ENCODE measurements at regions not wholly inside any gene's neighbourhood (a gene's known extent, or its start where the extent isn't known, plus 50 kb on each side); places are given as distances from the start of the nearest gene placed in this dataset.

DNA sequence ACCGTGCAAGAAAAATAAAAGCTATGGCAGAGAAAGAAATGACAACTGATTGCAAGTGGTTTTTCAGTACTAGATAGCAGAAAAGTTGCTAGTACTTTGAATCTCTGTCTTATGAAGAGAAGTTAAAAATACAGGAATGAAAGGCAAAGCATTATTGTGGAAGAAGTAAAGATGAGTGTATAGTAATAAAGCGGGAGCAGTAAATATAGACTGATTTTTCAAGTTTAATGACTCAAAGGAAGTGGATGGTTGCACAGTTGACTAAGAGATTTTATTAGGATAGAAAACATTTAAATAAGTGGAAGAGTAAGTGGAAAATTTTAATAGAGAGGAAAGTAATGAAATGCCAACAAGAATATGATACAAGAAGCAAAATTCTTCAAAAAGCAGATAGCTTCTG is 1076.1 kb upstream of the CADM2 start:
- FAIRE-seq (no peak), DNase-seq (ENCODE audit: insufficient read length, low spot score) (no peak)

DNA sequence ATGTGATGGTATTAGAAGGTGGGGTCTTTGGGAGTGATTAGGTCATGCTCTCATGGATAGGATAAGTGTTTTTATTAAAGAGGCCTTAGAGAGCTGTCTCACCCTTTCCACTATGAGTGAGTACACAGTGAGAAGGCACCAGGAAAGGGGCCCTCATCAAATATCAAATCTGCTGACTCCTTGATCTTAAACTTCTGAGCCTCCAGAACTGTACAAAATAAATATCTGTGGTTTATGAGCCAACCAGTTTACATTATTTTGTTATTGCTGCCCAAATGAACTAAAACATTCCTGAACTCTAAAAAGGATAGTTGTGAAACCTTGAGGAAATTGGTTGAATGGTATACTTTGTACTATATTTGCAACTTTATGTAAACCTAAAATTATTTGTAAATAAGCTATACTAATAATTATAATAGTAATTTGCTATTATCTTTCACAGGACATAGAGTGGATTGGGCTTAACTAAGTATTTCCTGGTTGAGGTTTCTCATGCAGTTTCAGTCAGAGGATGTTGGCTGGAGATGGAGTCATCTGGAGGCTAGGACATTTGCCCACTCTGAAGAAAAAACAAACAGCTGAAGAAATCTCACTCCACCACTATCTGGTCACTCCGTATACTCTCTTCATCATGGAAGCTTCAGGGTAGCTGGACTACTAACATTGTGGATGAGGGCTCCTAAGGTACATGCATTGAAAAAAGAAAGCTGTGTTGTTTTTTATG is 1068.6 kb upstream of the CADM2 start:
- DNase-seq (ENCODE audit: insufficient read length, low spot score), result no peak
- no peak for FAIRE-seq

DNA sequence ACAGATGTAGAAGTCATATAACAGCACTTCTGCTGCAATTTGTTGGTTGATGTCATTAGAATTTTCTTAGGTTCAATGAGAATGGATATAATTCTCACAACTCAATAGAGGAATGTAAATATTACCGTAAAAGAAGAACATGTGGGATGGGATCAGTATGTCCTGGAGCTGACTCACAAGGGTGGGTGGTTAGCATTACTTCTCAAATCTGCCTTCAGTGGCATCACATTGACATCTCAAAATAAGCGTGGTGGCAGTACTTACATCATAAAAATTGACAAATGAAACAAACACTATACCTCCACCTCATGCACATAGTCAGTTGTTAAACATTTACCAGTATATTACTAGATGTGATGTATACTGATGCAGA is 1068.0 kb upstream of the CADM2 start:
- DNase-seq (ENCODE audit: insufficient read length, low spot score) (no peak), FAIRE-seq (no peak)

DNA sequence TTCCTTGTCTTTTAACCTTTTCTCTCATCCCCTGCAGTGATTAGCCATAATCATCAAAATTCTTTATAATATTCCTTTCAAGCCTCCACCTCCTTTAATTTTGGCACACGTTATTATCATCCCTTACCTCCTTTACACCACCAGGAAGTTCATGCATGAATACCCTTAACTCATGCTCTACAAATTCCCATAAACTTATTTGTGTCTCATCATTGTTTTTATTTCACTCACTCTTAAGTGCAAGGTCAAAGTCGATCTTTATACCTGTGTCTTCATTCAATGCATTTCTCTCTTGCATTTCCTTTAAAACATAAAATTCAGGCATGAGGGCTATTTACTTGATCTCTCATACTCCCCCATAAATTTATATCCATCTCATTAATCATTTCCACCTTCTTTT is 1064.6 kb upstream of the CADM2 start:
- DNase-seq (ENCODE audit: insufficient read length, low spot score), result no peak
- FAIRE-seq, result no peak

DNA sequence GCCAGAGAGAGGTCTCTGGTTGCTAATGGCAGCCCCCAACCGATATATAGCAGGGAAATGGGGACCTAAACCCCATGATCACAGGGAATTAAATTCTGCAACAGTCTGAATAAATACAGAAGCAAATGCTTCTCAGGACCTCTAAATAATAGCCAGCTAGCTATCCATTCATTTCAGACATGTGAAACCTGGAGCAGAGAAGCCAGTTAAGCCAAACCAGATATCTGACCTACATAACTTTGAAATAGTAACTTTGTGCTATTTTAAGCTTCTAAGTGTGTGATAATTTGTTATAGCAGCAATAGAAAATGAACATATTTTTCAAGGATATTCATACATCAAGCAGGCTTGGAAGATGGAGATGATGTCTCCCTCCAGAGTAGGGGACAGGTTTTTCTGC is 1062.9 kb upstream of the CADM2 start:
- DNase-seq (ENCODE audit: insufficient read length, low spot score) (no peak), FAIRE-seq (no peak)

DNA sequence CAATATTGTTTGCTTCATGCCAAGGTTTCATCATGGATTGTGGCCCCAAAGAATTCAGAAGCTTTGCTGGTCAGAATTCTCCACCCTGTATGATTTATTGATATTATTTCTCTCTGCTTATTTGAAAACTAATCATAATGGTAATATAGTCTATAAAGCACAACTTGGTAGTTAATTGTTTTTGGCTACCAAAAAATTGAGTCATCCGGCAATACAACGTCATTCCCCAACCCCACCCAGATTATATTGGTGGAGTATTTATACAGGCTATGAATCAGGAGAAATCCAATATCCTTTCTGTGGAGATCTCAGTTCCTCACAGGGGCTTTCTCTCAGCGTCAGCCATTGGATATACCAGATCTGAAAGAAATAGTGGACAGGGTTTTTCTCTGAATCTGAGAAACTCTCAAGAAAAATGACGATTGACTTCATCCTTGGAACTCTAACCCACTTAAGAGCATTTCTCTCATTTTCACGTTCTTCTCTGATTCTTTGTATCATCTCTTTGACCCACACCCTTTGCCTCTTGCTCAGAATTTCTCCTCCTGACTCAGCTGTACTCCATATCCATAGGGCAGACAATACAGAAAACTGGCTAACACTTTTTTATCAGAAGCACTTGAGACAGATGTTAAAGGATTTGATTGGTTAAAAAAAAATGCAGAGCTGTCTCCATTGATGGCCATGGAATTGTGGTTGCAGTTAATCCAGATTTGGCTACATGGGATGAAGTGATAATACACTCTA is 1055.8 kb upstream of the CADM2 start:
- FAIRE-seq (no peak), DNase-seq (ENCODE audit: insufficient read length, low spot score) (no peak)

DNA sequence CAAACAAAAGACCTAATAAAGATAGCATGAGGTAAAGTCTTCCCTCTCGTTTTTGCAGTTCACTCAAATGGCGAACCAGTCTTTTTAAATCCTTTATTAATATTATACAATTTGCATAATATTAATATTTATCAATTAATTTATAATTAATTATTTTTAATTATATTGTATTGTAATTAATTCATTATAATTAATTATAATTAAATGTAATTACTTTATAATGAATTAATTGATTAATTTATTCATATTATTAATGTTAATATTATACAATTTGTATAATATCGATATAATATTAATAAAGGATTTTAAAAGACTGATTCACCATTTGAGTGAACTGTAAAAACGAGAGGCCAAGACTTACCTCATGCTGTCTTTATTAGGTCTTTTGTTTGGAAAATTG is 1045.4 kb upstream of the CADM2 start:
- FAIRE-seq (no peak), DNase-seq (ENCODE audit: insufficient read length, low spot score) (no peak)

DNA sequence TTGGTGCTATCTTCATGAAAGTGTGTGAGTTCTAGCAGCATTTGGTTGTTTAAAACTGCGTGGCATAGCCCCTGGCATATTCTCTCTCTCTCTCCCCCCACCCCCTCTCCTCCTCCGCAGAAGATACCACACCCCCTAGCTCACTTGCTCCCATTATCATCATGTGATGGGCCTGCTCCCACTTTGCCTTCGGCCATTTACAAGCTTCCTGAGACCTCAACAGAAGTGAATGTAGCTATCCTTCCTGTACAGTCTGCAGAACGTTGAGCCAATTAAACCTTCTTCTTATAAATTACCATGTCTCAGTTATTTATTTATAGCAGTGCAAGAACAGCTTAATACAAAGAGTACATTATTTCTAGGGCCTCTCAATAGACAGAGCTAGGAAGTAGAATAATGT is 1032.5 kb upstream of the CADM2 start:
- no peak for DNase-seq (ENCODE audit: insufficient read length, low spot score)
- FAIRE-seq, result no peak

DNA sequence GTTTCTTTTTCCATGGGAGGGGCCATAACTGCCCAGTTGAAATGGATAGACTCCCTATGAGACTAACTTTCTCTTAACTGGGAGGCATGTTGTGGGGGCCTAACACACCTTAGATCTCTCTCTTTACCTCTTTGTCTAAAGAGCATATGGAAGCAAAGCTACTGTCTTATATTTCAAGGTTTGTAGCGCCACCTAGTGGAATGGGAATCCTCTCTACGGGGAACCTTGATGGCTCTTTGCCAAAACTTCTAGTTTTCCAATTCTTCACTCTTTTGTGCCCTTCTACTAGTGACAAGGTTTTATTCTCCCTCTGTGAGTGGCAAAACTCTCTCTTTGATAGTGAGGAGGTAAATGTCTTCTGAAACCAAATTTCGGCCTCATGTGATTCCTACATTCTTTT is 1030.4 kb upstream of the CADM2 start:
- no peak for FAIRE-seq
- DNase-seq (ENCODE audit: insufficient read length, low spot score), result no peak

DNA sequence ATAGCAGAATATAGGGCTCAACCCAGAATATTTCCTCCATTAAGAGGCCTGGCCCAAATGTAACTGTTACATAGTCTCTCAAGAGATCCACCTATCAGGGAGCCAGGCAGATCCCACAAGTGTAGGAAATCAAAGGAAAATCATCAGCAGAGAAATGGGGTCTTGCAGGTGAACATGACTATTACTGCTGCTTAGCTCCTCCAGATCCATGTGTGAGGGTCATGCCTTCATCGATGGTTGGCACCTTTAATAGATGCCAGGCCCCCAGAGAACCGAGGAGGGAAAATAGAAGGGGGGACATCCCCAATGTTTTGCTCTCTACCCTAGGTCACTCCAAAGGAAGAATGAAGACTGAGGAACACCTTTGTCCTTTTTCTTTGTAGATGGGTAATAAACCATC is 1029.9 kb upstream of the CADM2 start:
- FAIRE-seq, result no peak
- DNase-seq (ENCODE audit: insufficient read length, low spot score), result no peak

DNA sequence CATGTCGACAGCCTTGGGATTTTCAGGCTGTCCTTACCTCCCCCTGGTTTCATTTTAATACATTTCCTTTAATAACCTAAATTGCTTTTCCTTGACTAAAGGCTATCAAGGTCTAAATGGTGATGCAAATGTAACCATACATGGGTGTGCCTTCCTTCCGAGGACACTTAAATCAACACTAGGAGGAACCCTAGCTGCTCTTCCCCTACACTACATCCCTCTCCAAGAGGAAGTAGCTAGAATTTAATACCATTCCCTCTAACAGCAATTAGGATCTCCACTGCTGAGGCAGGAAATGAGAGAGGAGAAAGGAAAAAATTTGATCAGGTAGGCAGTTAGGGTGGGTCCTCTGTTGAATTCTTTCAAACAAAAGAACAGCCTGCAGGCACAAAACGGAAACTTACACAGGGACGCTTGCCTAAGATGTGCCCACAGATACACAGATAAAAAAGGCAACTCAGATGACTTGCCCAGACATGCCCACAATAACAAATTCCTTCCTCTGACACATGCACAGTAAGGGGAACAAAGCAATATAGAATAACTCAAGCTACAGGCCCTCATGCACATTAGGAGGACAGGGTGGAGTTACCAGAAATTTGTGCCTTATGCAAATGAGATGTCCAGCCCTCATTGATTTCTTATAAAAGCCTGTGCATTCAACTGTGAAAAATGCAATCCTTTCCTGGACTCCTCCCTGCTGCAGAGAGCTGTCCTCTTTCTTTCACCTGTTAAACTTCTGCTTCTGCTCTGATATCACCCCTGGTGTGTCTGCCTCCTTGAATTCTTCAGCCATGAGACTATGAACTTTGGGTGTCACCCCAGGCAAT is 1024.4 kb upstream of the CADM2 start:
- FAIRE-seq (peak; percentile 42), DNase-seq (ENCODE audit: insufficient read length, low spot score) (peak; percentile 39)

DNA sequence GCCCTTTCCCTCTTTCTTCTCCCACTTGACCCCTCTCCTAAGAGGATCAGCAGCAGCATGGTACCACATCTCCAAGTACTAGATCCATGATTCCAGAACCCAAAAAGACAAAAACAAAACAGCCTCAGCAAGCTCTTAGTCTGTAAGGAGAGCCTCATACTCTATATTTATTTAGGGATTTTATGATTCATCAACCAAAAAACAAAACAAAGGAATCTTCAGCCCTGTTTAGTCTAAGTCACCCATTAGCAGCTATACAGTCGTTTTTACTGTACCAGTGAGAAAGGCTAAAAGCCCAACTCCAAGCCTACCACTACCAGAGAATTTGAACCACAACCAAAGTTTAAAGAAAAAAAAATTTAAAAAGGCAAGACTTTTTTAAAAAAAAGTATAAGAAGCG is 1020.3 kb upstream of the CADM2 start:
- FAIRE-seq, result no peak

DNA sequence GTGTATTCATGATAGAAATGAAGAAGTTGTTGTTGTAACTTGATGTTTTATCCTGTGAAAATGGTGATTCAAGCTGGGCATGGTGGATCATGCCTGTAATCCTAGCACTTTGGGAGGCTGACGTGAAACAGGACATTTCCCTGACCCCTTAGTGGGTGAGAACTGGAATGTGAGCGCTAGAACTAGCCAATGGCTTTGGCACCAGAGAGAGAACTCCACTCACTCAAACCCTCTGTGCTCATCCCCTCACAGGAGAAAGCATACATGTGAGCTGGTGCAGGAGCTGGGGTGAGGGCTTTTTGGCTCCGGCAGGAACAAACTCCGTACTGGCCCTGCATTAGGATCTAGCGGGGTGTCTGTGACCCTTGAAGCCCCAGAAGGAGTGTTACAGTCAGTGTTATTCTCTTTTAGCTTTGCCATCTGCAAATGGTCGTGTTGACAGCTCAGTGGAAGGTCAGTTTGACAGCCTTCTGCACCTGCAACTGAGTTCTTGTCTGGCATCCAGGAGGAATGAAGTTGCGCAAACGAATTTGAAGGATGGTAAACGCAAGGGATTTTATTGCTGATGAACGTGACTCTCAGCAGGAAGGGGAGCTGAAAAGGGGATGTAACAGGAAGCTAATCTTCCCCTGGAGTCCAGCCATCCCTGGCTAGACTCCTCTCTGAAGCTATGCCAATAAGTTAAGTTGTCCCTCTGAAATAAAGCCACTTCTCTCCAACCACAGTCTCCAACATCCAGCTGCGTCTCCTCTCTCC is 1016.6 kb upstream of the CADM2 start:
- FAIRE-seq (no peak), DNase-seq (ENCODE audit: insufficient read length, low spot score) (no peak)

More for the DNA sequence above, 1020.3 kb upstream of the CADM2 start:
- no peak for DNase-seq (ENCODE audit: insufficient read length, low spot score)

DNA sequence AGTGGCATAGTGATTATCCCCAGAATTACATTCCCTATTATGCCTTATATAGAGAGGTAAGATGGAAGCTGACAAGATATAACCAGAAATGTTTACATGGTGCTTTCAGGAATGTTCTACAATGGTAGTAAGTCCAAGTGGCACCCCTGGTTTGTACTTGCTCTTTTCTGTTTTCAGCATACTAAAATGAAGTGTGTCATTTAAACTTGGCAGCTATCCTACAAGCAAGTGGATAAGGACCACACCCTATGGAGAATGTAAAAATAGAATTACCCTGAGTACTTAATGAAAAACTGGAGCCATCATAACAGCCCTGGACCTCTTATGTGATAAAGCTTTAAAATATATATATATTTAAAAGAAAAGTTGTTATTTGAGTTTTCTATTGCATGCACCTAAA is 1012.7 kb upstream of the CADM2 start:
- FAIRE-seq (no peak), DNase-seq (ENCODE audit: insufficient read length, low spot score) (no peak)

DNA sequence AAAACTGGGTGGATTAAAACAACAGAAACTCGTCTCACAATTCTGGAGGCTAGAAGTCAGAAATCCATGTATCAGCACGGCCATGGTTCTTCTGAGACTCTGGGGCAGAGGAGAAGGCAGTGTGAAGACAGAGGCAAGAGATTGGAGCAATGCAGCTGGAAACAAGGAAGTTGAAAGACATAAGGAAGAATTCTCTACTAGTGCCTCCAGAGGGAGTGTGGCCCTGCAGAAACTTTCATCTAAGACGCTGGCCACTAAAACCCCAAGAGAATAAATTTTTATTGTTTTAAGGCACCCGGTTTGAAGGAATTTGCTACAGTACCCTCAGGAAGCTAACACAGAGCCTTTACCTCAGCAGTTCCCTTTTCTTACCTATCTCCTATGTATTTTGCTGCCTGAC is 1012.2 kb upstream of the CADM2 start:
- peak; percentile 9 for DNase-seq (ENCODE audit: insufficient read length, low spot score)
- FAIRE-seq, result no peak

DNA sequence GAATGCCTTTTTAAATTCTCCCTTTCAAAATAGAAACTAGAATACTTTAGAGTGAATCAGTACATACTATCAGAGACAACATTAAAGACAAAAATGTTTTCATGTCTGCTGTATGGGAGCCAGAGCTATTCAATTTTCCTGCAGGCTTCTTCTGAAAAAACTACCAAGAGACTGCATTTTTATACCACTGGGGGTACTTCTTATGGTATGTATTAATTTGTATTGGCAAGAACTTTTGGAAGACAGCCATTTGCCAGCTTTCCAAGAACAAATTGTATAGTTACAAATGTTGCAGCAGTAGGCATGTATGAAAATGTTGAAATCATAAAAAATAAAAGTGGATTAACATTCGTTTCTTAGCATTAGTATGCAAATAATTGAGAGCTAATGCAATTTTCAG is 1010.0 kb upstream of the CADM2 start:
- no peak for DNase-seq (ENCODE audit: insufficient read length, low spot score)
- no peak for FAIRE-seq

DNA sequence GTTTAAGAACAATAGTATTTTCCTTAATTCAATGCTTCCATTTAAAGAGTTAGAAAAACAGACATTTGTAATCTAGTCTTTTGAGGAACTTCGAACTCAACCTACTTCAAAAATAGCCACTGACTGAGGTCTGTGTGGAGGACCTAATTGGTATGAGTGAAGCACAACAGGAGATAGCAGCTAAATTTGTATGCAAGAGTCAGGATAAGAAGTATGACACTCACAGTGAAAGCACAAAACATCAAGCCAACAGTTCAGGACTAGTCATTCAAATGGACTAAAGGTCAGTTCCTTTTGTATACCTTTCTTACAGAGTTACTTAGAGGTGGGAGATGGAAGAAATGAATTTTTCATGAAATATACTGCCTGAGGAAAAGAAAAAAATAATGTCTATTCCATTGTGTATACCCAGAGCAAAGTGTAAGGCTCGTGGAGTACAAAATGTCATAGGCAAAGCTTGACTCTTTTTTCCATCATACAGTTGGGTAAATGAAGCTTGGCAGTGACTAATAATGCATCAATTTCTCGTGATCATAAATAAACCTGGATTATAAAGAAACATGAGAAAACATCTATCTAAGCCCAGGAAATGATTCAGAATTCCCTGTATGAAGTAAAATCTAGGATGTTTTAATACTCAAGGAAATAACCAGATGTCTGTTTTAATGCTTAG is 1005.2 kb upstream of the CADM2 start:
- FAIRE-seq, result no peak
- DNase-seq (ENCODE audit: insufficient read length, low spot score), result peak; percentile 7

DNA sequence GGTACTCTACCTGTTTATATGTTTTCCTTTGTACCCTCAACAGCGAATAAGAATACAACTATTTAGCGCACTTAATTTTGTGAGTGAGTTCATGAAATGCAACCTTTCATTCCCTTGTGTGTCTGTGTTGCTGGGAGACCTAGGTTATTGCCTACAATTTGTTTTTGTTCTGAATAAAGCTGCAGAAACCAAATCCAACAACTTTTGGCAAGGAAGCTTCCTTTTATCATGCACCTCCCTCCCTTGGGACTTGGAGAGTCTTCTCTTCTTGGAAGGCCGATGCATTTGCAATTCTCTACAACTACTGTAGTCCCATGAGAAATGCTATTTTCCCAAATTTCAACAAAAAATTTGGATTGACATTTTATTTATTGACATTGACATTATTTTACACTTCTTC is 1002.4 kb upstream of the CADM2 start:
- DNase-seq (ENCODE audit: insufficient read length, low spot score) (no peak), FAIRE-seq (no peak)

DNA sequence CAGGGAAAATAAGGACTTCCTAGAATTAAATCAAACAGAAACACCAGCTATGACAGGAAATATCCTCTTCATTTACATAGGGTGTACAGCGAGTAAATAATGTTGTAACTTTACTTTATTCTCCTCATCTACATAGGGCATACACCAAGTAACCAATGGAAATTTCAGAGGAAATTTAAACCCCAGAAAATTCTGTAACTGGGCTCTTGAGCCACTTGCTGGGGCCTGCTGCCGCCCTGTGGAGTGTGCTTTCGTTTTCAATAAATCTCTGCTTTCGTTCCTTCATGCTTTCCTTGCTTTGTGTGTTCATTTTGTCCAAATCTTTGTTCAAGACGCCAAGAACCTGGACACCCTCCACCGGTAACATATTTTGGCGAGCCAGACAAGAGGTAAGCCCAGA is 990.4 kb upstream of the CADM2 start:
- no peak for FAIRE-seq
- DNase-seq (ENCODE audit: insufficient read length, low spot score), result no peak

DNA sequence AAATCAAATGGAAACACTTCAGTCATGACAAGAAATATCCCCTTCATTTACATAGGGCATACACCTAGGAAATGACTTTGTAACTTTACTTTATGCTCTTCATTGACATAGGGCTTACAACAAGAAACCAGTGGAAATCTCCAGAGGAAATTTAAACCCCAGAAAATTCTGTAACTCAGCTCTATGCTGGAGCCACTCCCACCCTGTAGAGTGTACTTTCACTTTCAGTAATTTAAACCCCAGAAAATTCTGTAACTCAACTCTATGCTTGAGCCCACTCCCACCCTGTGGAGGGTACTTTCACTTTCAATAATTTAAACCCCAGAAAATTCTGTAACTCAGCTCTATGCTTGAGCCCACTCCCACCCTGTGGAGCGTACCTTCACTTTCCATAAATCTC is 987.1 kb upstream of the CADM2 start:
- FAIRE-seq (no peak), DNase-seq (ENCODE audit: insufficient read length, low spot score) (no peak)

Measured in HTR-8/SVneo (cell line).